K562 (cell line): ENCODE measurements at regions not wholly inside any gene's neighbourhood (a gene's known extent, or its start where the extent isn't known, plus 50 kb on each side); places are given as distances from the start of the nearest gene placed in this dataset.

Experiments used
- CTCF ChIP-seq, 3 experiments: IDR thresholded peaks in 2 of 3; conservative IDR thresholded peaks in 1 of 3; 2 replicates each; pipeline ENCODE4 v1.5.1; 2011 to 2012; ENCODE audit warnings: low read length in 3 of 3, mild to moderate bottlenecking in 3 of 3, control low read depth in 2 of 3, improper control_type of control experiment in 1 of 3, inconsistent platforms in 1 of 3, low read depth in 1 of 3, mixed read lengths in 1 of 3, moderate library complexity in 1 of 3; ENCODE audit not compliant: insufficient read depth in 2 of 3
- FOXA1 ChIP-seq: fragments of 450-650 bp; IDR thresholded peaks from 2 replicates; pipeline ENCODE4 v1.6.1; 2016; ENCODE audit warnings: mild to moderate bottlenecking, borderline replicate concordance
- TEAD4 ChIP-seq, 2 experiments: sonication (generic) in 1 of 2; formaldehyde crosslinking in 1 of 2; IDR thresholded peaks; 2 replicates each; pipeline versions ENCODE4 v1.6.1 to v1.8.0; 2012 to 2022; ENCODE audit warnings: borderline replicate concordance in 1 of 2, inconsistent platforms in 1 of 2, low read length in 1 of 2, mild to moderate bottlenecking in 1 of 2, missing genetic modification reagents in 1 of 2

GRCh38 chr16:73432850-73433730 is 385.2 kb upstream of the ZFHX3 start:
- TF ChIP-seq TEAD4 (IDR thresholded peaks at IDR 0.05; ENCODE audit: low read length) (no peak), TEAD4 (CRISPR knock-in tag; IDR thresholded peaks at IDR 0.05; ENCODE audit: borderline replicate concordance) (no peak), CTCF (IDR thresholded peaks at IDR 0.05 in 2 of 3, conservative IDR thresholded peaks at IDR 0.05 in 1 of 3; ENCODE audit: insufficient read depth in 2 of 3, low read depth in 1 of 3, low read length in 3 of 3) (no peak), FOXA1 (no peak)
